Caco-2 (cell line): ENCODE measurements at regions not wholly inside any gene's neighbourhood (a gene's known extent, or its start where the extent isn't known, plus 50 kb on each side); places are given as distances from the start of the nearest gene placed in this dataset.
A peak's percentile ranks its signal among the peaks of the same experiment; 100 is the strongest.

Experiments
- BruUV-seq: library from RNA; stranded (reverse); fragments of 400-500 nt; replicated peaks from 2 replicates; lab custom pipeline; 2021; lab: Mats Ljungman, UMichigan
- CTCF ChIA-PET: fragments of 300-600 bp; sonication (Branson Sonifier 250); formaldehyde crosslinking; loops from one replicate; lab custom pipeline; 2022; ENCODE audit warnings: antibody characterized with exemption; lab: Charles Lee
- POLR2A ChIA-PET: fragments of 300-600 bp; sonication (Branson Sonifier 250); formaldehyde crosslinking; loops from one replicate; lab custom pipeline; 2022; ENCODE audit warnings: antibody characterized with exemption; lab: Charles Lee
- DNase-seq, 2 experiments: peaks; one replicate each; pipeline versions ENCODE4 v3.0.0 to v3.0.0-alpha.2; 2020 to 2022
- H3K27me3 ChIP-seq: replicated peaks from 2 replicates; pipeline ENCODE4 v1.6.0; 2011; ENCODE audit warnings: low read length; ENCODE audit not compliant: control insufficient read depth, insufficient read depth
- H3K36me3 ChIP-seq: 2 replicates; pipeline ENCODE4 v1.5.1; 2011; ENCODE audit warnings: low read length; ENCODE audit not compliant: control insufficient read depth, insufficient read depth
- H3K4me1 ChIP-seq: fragments of 250-450 bp; sonication (Bioruptor Pico); 2 replicates; pipeline ENCODE4 v1.5.1; 2020; ENCODE audit warnings: mild to moderate bottlenecking
- H3K4me3 ChIP-seq: 2 replicates; pipeline ENCODE4 v1.5.1; 2011; ENCODE audit warnings: low read depth, mild to moderate bottlenecking, control low read depth, low read length
- H3K9me3 ChIP-seq: fragments of 250-450 bp; sonication (Bioruptor Pico); 2 replicates; pipeline ENCODE4 v1.5.1; 2020; ENCODE audit warnings: mild to moderate bottlenecking, moderate library complexity
- H3K27ac Mint-ChIP-seq: one replicate; pipeline ENCODE4 v1.8.0; 2022; ENCODE audit warnings: mixed read lengths; ENCODE audit not compliant: unreplicated experiment
- H3K27me3 Mint-ChIP-seq: one replicate; pipeline ENCODE4 v1.8.0; 2022; ENCODE audit warnings: mixed read lengths; ENCODE audit not compliant: insufficient read depth, unreplicated experiment
- H3K36me3 Mint-ChIP-seq: one replicate; pipeline ENCODE4 v1.8.0; 2022; ENCODE audit warnings: mild to moderate bottlenecking, mixed read lengths; ENCODE audit not compliant: insufficient read depth, unreplicated experiment
- H3K4me1 Mint-ChIP-seq: one replicate; pipeline ENCODE4 v1.8.0; 2022; ENCODE audit warnings: low read depth, mixed read lengths; ENCODE audit not compliant: unreplicated experiment
- H3K4me3 Mint-ChIP-seq: one replicate; pipeline ENCODE4 v1.8.0; 2022; ENCODE audit warnings: mild to moderate bottlenecking, moderate library complexity, mixed read lengths; ENCODE audit not compliant: unreplicated experiment
- H3K9me3 Mint-ChIP-seq: one replicate; pipeline ENCODE4 v1.8.0; 2022; ENCODE audit warnings: mixed read lengths; ENCODE audit not compliant: unreplicated experiment
- CTCF ChIP-seq, 2 experiments: fragments of 200-600 bp in 1 of 2; IDR thresholded peaks; 1 replicate in 1 of 2; 2 replicates in 1 of 2; pipeline versions ENCODE4 v1.5.1 to v1.8.0; 2011 to 2022; ENCODE audit warnings: antibody characterized with exemption in 1 of 2, control low read depth in 1 of 2, inconsistent platforms in 1 of 2, low read depth in 1 of 2, low read length in 1 of 2, mild to moderate bottlenecking in 1 of 2, moderate library complexity in 1 of 2; ENCODE audit not compliant: insufficient read depth in 1 of 2, severe bottlenecking in 1 of 2, unreplicated experiment in 1 of 2
- intact Hi-C: fragments of 100-400 bp; cut with micrococcal nuclease; formaldehyde crosslinking; loops from one replicate; pipeline ENCODE4 v1.10.0; 2022; ENCODE audit not compliant: unreplicated experiment

GRCh38 chr22:49368976-49369725, 458.5 kb downstream of the BRD1 start:
- Mint-ChIP-seq H3K4me3 (peak overlapping the region; percentile 85), H3K9me3 (no peaks in the 10 kb centered on the region), H3K27ac (peak overlapping the region; percentile 16), H3K36me3 (peaks cover 7% of the 10 kb centered on the region), H3K4me1 (peaks cover 5% of the 10 kb centered on the region), H3K27me3 (peaks cover 11% of the 10 kb centered on the region)
- H3K4me3 ChIP-seq, result peak overlapping the region; percentile 44
- no TSS peak for BruUV-seq
- no peaks in the 10 kb centered on the region for H3K9me3 ChIP-seq
- no peaks in the 10 kb centered on the region for H3K36me3 ChIP-seq
- intact Hi-C loops, result no loop called here
- H3K4me1 ChIP-seq, result peaks cover 4% of the 10 kb centered on the region; the same call in 1 of the 2 replicates
- DNase-seq, result peak; percentile 31 to 59
- no peaks in the 10 kb centered on the region for H3K27me3 ChIP-seq
- POLR2A ChIA-PET, result no interaction called here
- no peak for TF ChIP-seq CTCF (IDR thresholded peaks at IDR 0.05; ENCODE audit: insufficient read depth in 1 of 2, low read depth in 1 of 2, low read length in 1 of 2, severe bottlenecking in 1 of 2, unreplicated experiment in 1 of 2)
- CTCF ChIA-PET, result interaction anchor here (0.6 kb wide), 1 partner anchor 183 kb away, joined by 3 read pairs; no protein-coding TSS in a partner anchor

GRCh38 chr22:49368221-49368975, 459.3 kb downstream of the BRD1 start:
- no peaks in the 10 kb centered on the region for H3K36me3 ChIP-seq
- peaks cover 4% of the 10 kb centered on the region; the same call in 1 of the 2 replicates for H3K4me1 ChIP-seq
- TF ChIP-seq CTCF (IDR thresholded peaks at IDR 0.05; ENCODE audit: insufficient read depth in 1 of 2, low read depth in 1 of 2, low read length in 1 of 2, severe bottlenecking in 1 of 2, unreplicated experiment in 1 of 2), result no peak
- no TSS peak for BruUV-seq
- peak overlapping the region; percentile 44 for H3K4me3 ChIP-seq
- peaks cover 5% of the 10 kb centered on the region for H3K4me1 Mint-ChIP-seq
- no peaks in the 10 kb centered on the region for H3K9me3 ChIP-seq
- H3K27me3 Mint-ChIP-seq, result peaks cover 11% of the 10 kb centered on the region
- H3K9me3 Mint-ChIP-seq, result no peaks in the 10 kb centered on the region
- H3K27ac Mint-ChIP-seq, result peak overlapping the region; percentile 16
- ChIA-PET CTCF (no interaction called here), POLR2A (no interaction called here)
- H3K36me3 Mint-ChIP-seq, result peaks cover 7% of the 10 kb centered on the region
- peak overlapping the region; percentile 85 for H3K4me3 Mint-ChIP-seq
- H3K27me3 ChIP-seq, result no peaks in the 10 kb centered on the region
- intact Hi-C loops, result no loop called here
- no peak for DNase-seq

GRCh38 chr22:49367041-49367697, 460.5 kb downstream of the BRD1 start:
- H3K9me3 Mint-ChIP-seq, result no peaks in the 10 kb centered on the region

More at GRCh38 chr22:49367041-49367697, 460.5 kb downstream of the BRD1 start:
- Histone ChIP-seq H3K4me3 (no peak overlapping the region), H3K27me3 (no peaks in the 10 kb centered on the region), H3K9me3 (no peaks in the 10 kb centered on the region), H3K36me3 (no peaks in the 10 kb centered on the region), H3K4me1 (peaks cover 4% of the 10 kb centered on the region; the same call in 1 of the 2 replicates)
- peaks cover 5% of the 10 kb centered on the region for H3K4me1 Mint-ChIP-seq
- peaks cover 11% of the 10 kb centered on the region for H3K27me3 Mint-ChIP-seq
- H3K27ac Mint-ChIP-seq, result no peak overlapping the region
- intact Hi-C loops, result no loop called here
- ChIA-PET CTCF (no interaction called here), POLR2A (no interaction called here)
- no peak for TF ChIP-seq CTCF (IDR thresholded peaks at IDR 0.05; ENCODE audit: insufficient read depth in 1 of 2, low read depth in 1 of 2, low read length in 1 of 2, severe bottlenecking in 1 of 2, unreplicated experiment in 1 of 2)
- peaks cover 7% of the 10 kb centered on the region for H3K36me3 Mint-ChIP-seq
- BruUV-seq, result no TSS peak
- H3K4me3 Mint-ChIP-seq, result no peak overlapping the region
- no peak for DNase-seq
